Activated CD8-positive, alpha-beta memory T cell treated with anti-CD3 and anti-CD28 coated beads, Interleukin-2, amount 50 U/mL, for 4 hours (primary cell): ENCODE measurements at regions not wholly inside any gene's neighbourhood (a gene's known extent, or its start where the extent isn't known, plus 50 kb on each side); places are given as distances from the start of the nearest gene placed in this dataset.

Source experiments
- DNase-seq: peaks from one replicate; pipeline ENCODE4 v3.0.0-alpha.2; 2020

DNA sequence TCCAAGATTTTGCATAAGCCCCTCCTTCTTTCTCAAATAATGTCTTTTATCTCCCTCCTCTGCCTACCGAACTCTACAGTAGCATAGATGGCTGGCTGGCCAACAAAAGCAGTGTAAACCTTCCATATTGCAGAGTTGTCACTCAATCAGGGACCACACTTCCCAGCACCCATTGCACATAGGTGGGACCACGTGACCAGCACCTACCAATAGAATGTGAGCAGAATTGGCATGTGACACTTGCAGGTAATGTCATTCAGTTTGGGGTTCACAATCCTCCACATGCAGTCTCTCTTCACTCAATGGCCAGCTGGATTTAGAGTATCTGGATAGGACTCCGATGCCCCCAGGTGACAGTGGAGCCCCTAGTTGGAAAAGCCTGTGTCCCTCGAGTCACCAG is 190.3 kb upstream of the CRY1 start:
- no peak for DNase-seq

DNA sequence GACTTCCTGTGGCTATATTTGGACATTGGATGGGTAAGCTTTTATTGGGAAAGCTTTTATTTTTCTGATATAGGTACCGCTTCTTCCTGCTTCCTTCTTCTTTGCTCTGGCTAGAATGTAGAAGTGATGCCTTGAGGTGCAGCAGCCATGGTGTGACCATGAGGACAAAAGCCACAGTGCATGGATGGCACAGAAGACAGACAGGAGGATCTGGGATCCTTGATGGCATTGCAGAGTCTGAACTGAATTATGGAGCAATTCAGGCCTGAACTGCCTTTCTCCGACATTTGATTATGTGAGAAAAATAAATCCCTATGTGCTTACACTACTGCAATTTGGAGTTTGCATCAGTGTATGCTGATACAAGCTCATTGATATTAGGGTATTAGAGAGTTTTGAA is 191.3 kb upstream of the CRY1 start:
- no peak for DNase-seq

- DNase-seq, result no peak
These were observed 194.4 kb upstream of the CRY1 start for GRCh38 chr12:107287436-107288413.

DNA sequence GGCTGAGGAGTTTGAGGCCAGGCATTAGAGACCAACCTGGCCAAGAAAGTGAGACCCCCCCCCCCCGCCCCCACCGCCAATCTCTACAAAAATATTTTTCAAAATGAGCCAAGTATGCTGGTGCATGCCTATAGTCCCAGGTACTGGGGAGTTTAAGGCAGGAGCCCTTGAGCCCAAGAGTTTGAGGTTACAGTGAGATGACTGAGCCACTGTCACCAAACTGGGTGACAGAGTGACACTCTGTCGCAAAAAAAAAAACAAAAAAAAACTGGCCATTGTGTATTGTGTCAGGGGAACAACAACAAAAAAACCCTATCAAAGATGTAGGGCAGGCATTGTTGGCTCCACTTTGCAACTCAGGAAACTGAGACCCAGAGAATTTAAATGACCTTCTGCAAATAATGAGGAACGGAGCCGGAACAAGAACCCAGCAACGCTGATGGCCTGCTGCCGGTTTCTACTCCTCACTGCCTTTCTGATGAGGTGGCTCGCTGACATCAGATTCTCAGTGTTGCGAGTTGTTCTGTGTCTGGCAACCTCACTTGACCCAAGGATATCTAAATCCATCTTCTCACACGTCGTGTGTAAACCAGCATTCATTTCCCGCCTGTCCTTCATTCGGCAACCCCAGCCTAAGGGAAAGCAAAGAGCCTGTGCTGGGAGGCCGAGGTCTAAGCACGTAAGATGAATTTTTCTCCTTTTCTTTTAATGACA is 195.2 kb upstream of the CRY1 start:
- no peak for DNase-seq

GRCh38 chr12:107291018-107291417 is 197.7 kb upstream of the CRY1 start:
- no peak for DNase-seq

DNA sequence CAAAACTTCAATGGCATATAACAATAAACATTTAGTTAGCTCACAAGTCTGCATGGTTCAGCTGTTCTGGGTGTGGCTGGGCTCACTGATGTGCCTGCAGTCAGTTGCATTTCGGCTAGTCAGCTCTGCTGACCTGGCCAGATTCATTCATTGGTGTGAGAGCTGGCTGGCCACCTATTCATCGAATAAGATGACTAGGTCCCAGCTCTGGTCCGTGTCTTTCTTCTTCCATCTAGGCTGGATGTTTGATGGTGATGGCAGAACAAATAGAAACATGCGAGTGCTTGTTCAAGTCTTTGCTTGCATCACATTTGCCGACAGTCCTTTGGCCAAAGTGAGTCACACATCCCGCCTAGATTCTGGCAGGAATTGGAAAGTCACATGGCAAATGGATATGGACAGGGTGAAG is 203.3 kb upstream of the CRY1 start:
- DNase-seq, result no peak

DNA sequence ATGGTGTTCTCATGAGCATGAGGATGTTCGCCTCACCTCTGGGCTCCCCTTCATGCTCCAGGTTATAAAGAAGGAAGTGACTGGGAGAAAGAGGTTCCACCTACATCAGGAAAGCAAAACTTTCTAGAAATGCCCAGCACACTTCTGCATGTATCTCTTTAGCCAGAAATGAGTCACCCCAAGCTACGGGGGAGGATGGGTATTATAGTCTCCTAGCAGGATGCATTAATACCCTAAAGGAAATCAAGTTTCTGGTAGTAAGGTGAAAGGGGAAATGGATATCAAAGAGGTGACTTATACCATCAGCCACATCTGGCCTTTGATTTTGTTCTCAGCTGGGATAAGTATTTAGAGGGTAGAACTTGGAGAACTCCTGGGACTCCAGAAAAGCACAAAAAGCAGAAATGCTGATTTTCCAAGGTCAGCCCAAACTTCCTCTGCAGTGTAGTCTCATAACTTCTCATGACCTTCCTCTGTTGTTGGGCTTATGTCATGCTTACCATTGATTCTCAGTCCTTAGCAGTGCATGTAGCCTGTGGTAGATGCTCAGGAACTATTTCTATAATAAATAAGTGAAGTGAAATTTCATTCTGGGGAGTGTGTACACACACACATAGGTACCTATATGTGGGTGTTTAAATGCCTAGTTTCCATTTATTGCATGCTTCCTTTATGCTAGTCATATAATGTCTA is 209.4 kb upstream of the CRY1 start:
- no peak for DNase-seq

DNA sequence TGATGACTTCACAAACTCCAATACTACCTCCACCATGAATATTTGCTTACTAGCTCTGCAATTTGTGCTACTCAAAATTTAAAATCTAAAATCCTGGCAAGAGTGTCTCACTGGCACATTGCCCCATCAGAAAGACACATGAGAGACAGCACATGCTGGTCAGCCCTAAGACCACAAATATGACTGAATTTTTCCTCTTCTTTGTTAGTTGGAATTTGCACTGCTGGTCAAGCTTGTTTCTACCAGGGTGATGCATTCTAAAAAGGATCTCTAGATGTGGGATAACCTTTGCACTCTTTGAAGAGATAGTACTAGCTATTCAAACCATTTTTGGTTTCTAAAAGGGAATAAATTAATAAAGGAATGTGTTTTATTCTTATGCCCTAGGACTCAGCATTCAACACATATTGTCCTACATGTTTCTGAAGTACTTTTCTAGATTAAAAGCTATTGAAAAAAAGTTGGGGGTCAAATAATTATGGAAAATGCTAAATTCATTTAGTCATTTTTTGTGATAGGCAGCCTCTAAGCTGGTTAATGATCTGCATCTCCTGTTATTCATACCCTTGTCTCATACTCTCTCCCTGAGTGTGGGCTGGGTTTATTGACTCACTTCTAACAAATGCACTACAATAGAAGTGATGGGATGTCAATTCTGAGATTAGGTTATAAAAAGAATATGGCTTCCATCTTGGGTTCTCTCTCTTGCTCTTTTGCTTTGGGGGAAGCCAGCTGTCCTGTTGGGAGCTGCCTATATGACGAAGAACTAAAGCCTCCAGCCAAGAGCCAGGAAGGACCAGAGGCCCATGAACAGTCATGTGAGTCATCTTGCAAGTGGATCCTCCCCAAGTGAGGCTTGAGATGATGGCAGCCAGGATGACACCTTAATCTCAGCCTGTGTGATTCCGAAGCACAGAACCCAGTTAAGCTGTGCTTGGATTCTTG is 211.5 kb upstream of the CRY1 start:
- no peak for DNase-seq

DNA sequence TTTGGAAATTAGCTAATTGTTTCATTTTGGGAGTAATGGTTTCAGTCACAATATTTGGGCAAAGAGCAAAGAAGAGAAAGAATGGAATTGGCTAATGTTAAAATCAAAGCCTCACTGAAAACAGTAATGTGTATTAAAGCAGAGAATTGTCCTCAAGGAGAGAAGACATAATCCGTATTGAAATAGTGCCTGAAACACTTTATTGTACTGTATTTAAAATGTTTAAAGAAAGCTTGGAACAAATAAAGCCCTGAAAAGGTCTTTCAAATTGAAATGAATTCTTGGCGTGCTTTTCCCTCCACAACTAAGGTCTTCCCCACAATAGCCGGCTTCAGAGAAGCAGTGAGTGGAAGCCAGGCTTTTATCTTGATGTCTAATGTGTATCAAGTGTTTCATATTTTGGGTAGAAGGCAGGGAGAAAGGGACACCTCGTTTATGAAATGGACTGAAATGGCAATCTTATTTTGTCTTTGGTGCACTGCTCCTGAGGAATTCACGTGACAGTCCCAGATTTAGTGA is 212.9 kb upstream of the CRY1 start:
- DNase-seq, result no peak

DNA sequence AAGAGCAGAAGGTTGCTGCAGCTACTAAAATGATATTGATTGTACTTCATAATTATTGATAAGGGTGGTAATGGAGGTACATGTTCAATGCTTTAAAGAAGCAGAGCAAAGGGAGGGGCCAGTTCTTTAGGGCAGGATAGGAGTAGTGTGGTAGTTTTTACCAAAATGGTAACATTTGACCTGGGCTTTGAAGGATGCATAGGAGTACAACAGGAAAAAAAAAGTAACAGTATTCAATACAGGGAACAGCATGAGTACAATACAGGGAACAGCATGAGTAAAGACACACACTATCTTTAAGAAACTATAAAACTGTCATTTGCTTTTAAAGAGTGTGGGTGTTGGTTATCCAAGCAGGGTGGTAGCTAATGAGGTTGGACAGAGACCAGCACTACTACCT is 215.0 kb upstream of the CRY1 start:
- DNase-seq, result no peak

GRCh38 chr12:107309020-107309419 is 215.7 kb upstream of the CRY1 start:
- DNase-seq, result no peak

DNA sequence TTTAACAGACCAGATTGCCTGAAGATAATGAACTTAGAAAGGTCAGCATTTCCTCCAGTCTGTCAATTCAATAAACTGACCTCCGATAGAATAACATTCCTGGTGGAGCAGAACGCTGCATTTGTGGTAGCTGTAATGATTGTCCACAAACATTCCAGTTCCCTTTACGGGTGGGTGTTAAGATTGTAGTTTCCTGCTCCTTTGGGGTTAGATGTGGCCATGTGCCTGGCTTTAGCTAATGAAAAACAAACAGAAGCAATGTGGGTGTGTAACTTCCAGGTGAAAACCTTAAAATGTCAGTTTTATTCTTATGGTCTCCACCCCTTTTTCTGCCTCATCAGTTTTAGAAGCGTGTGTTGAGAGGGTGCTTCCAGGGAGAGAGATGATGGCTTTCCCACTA is 217.3 kb upstream of the CRY1 start:
- no peak for DNase-seq

GRCh38 chr12:107311682-107312081 is 218.3 kb upstream of the CRY1 start:
- DNase-seq, result no peak

DNA sequence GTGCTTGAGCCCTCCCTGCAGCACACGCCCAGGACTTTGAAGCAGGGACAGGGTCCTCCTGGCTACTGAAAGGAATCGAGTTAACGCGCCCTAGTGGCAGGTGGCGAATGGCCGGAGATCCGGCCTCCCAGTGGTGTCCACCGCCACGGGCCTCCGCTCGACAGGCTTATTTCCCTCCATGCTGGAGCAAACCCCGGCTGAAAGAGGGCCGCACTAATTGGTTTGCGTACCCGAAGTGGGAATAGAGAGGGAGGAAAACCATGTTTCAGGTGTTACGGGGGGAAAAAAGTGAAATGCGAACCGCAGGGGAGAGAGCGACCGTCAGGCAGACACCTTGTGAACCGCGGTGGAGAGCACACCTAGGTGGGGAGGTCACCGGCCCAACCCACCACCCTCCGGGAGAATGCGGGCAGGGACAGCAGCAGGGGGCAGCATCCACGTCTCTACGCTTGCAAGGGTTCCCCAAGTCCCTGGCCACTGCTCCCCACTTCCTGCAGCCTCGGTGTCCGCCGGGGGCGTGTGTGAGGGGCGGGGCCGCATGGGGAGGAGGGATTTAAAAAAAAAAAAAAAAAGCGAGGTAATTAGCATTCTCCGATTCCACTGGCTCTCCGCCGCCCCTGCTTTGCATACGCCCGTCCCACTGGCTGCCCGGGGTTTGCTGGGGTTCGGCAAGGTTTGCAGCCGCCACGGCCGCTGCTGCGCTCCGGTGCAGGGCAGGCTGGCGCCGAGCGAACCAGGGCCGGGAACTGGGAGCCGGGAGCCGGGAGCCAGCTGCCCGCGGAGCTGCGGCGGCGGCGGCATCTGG is 224.6 kb upstream of the CRY1 start:
- peak; percentile 81 for DNase-seq

DNA sequence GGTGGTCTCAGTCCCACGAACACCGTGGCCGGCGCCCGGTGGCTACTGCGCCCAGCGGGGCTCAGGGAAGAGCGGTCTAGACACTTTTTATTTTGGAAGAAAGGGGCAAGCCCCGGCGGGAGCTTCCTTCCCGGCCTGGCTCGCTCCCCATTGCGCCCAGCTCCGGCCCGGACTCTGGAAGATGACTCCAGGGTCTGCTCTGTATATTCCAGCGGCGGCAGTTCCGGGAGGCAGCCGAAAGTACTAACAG is 225.1 kb upstream of the CRY1 start:
- no peak for DNase-seq

DNA sequence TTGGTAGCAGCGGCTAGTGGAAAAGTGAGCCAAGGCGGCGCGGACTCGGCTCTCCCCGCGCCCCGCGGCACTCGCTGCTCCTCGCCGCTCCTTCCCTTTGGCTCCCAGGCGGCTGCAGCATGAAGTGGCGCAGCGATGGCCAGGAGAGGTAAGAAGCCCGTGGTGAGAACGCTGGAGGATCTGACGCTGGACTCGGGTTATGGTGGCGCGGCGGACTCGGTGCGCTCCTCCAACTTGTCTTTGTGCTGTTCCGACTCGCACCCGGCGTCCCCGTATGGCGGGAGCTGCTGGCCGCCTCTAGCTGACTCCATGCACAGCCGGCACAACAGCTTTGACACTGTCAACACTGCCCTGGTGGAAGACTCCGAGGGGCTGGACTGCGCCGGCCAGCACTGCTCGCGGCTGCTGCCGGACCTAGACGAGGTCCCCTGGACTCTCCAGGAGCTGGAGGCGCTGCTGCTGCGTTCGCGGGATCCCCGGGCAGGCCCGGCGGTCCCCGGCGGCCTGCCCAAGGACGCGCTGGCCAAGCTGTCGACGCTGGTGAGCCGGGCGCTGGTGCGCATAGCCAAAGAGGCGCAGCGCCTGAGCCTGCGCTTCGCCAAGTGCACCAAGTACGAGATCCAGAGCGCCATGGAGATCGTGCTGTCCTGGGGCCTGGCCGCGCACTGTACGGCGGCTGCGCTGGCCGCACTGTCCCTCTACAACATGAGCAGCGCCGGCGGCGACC is 225.6 kb upstream of the CRY1 start:
- DNase-seq, result no peak

DNA sequence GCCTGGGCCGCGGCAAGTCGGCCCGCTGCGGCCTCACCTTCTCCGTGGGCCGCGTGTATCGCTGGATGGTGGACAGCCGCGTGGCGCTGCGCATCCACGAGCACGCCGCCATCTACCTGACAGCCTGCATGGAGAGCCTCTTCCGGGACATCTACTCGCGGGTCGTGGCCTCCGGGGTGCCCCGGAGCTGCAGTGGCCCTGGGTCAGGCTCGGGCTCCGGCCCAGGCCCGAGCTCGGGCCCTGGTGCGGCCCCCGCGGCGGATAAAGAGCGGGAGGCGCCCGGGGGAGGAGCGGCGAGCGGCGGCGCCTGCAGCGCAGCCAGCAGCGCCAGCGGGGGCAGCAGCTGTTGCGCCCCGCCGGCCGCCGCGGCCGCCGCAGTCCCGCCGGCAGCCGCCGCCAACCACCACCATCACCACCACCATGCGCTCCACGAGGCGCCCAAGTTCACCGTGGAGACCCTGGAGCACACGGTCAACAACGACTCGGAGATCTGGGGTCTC is 226.2 kb upstream of the CRY1 start:
- DNase-seq, result peak; percentile 26

DNA sequence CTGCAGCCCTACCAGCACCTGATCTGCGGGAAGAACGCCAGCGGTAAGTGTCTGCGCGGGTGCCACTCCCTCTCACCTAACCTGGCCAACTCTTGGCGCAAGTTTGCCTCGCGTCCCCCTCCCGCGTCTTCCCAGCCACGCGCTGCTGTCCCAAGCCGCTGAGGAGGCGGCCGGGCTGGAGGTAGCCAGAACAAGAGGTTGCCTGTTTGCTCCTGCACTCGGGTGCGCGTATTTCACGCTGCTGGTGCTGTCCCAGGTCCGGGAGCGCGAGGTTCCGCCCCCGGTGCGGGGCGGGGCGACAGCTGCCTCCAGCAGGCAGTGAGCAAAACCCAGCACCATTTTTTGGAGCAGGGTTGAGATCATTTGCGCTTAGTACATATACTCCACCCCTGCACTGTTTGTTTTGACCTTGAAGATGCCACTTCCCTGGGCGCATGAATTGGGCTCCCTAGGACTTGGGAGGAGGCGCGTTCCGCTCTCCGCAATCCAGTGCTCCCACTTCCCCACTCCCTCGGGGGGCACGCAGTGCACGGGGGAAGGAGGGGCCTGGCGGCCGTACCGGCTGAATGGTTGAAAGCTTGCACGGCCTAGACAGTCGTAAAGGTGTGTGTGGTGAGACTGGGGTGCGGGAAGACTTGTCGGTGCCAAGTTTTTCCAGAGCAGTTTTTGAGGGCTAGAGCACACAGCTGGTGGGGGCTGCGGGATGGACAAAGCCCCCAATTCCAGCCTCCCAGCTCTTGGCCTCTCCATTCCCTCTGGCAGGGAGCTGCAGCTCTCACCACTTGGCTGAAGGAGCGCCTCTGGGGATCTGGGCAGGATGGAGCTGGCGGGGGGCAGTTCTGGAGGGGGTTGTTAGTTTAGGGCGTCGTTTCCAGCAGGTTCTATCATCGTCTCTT is 226.9 kb upstream of the CRY1 start:
- DNase-seq, result peak; percentile 82

DNA sequence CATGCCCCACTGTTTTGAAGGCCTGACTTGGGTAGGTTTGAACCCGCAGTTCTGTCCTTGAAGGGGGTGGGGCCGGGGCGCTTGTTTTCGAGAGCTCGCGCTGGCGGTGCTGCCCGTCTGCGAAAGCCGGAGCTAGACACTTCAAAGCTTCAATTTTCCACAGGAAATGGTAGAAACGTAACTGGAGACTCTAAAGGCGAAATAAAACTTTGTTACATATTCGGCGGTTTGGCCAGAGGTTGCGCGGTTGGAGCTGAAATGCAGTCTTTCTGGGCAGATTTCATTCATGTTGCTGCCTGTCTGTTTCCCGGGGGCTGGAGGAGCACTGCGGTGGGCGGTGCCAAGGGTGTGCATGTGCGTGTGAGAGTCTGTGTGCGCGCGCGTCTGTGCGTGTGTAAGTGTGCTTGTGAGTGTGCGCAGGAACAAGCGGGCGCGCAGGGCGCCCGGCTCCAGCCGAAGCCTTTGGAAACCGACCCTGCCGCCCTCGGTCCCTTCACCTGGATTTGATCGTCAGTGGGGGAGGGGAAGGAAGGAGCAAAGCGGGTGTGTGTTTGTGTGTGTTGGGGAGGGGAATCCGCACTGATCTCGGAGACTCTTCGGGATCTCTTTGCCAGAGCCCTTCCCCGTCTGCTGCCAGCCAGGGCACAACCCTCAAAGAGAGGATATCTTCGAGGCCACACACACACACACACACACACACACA is 227.7 kb upstream of the CRY1 start:
- DNase-seq, result peak; percentile 74
